ENCODE measurements at regions not wholly inside any gene's neighbourhood (a gene's known extent, or its start where the extent isn't known, plus 50 kb on each side); places are given as distances from the start of the nearest gene placed in this dataset.

GRCh38 chr10:128298587-128298986, 172.4 kb upstream of the MKI67 start:
- no peak for TF ChIP-seq ZNF274 (IDR thresholded peaks at IDR 0.05; ENCODE audit: low read depth, low read length)
- no peak for TF ChIP-seq CTCF (IDR thresholded peaks at IDR 0.05 in 2 of 3, conservative IDR thresholded peaks at IDR 0.05 in 1 of 3; ENCODE audit: borderline replicate concordance in 1 of 3, insufficient read depth in 1 of 3, low read depth in 2 of 3, low read length in 2 of 3)
- no peak for TF ChIP-seq POLR2A (IDR thresholded peaks at IDR 0.05; ENCODE audit: borderline replicate concordance, extremely low read depth, insufficient read depth, insufficient read length)
- no peak for TF ChIP-seq POLR2AphosphoS5 (IDR thresholded peaks at IDR 0.05; ENCODE audit: low read depth, low read length)
- TF ChIP-seq CEBPB (IDR thresholded peaks at IDR 0.05; ENCODE audit: low read depth): no peak
